NCI-H1436 treated with DMSO at 0.1 percent for 48 hours (cell line): ENCODE measurements at regions not wholly inside any gene's neighbourhood (a gene's known extent, or its start where the extent isn't known, plus 50 kb on each side); places are given as distances from the start of the nearest gene placed in this dataset.

Experiments used
- DNase-seq: peaks from one replicate; lab custom pipeline; 2025; lab: John Stamatoyannopoulos, UW

GRCh38 chr13:59493436-59493965 is 670.2 kb downstream of the DIAPH3 start:
- DNase-seq: no peak

GRCh38 chr13:59494151-59494550 is 669.6 kb downstream of the DIAPH3 start:
- no peak for DNase-seq

DNA sequence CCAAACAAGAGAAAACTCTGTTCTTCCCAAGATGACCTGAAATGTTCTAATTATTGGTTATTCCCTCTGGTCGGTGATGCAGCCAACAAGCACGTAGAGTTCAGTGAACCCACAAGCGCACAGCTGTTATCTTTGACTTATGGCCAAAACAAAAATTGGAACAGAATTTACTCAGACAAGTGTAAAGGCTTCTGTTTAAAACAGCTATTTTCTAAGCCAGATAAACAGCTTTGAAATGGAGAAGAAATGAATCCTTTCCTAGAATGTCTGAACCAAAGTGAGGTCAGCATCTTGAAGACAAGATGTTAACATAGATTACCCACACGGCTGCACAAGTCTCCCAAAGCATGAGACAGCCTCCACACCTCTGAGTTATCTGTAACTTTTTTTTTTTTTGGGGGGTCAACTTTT is 669.2 kb downstream of the DIAPH3 start:
- DNase-seq: no peak

DNA sequence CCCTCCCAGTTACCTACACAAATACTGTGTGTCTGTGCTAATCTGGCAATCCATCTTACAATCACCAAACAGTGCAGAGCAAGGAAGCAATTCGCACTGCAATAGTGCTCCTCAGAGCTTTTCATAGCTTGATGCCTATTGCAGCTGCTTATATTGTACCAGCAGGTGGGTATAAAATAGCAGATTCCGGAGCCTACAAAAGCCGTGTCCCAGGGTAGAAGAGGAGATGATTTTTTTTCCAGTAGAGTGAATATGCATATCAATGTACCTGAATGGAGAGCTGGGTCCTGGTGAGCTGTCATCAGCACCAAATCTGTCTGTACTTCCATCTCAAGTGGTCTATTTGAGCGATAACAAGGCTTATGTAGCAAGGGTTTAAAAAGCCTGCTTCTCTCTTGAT is 668.4 kb downstream of the DIAPH3 start:
- no peak for DNase-seq

DNA sequence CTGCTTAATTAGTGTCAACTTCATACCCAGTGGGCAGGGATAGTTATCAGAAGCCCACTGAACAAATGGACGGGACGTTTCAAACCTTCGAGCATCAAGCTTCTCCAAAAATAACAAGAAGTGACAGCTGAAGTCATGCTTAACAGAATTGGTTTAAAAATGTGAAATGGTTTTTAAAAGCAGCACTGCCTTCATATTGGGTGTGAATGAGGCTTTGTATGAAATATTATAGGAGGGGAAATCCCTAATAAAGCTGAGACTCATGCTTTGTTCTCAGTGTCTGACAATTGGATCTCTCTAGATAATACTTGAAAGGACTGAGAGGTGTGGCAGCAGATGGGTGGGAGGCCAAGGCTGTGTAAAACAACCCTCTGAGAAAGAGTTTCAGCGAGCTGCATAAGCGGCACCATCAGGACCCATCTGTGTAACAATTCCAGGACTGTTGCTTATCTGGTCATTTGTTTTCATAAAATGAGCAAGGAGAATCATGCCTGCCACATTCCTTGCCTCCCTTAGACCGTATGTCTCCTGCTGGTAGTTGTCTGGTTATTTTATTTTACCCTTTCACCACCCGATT is 667.7 kb downstream of the DIAPH3 start:
- DNase-seq: no peak

GRCh38 chr13:59497621-59498247 is 666.0 kb downstream of the DIAPH3 start:
- no peak for DNase-seq

GRCh38 chr13:59501004-59501403 is 662.7 kb downstream of the DIAPH3 start:
- DNase-seq: no peak

DNA sequence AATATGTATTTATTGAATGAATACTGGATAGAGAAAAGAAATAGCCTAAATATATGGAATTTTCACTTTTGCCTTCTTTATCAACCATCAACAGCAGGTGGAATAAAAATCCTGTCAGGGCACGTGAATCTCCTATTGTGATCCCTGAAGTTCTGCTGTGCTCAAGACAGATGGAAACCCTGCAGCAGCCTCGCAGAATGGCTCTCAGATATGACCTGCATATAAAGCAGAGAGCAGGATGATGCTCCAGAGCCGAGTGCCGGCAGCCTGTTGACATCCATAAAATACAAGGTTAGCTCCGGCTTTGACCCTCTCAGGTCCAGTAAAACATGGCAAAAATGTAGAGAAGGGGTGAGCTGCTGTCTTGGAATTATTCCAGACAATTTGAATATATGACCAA is 659.3 kb downstream of the DIAPH3 start:
- DNase-seq: no peak

- DNase-seq: no peak
These were observed 653.3 kb downstream of the DIAPH3 start for GRCh38 chr13:59510386-59510785.

DNA sequence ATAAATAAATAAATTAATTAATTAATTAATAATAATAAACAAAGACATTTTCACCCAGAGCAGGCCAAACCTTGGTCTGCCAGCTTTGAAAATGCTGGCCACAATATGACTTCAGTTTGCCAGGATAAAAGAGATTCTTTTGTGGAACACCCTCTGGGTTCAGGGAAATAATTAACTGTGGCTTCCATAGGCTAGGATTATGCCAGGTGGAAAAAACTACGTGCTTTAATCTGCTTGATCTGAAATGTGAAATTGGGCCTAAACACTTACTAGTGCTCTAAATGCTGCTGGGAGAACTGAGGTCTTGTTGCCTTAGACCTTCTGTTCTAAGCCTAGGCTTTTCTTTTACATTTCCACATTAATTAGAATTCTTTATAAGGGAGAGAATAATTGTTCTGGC is 650.0 kb downstream of the DIAPH3 start:
- DNase-seq: no peak

GRCh38 chr13:59514316-59514715 is 649.4 kb downstream of the DIAPH3 start:
- no peak for DNase-seq

DNA sequence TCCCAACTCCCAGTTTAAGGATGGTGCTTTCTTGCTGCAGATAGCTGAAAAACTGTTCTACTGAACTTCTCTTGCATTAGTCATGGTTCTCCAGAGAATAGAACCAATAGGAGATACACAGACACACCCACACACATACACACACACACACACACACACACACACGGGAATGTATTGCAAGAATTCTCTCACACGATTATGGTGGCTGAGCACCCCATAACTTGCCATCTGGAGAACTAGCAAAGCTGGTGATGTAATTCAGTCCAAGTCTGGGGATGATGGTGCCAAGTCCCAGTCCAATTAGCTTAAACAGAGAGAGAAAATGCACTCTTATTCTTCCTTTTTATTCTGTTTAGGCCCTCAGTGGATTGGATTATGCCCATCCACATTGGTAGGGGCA is 643.9 kb downstream of the DIAPH3 start:
- no peak for DNase-seq

- DNase-seq: no peak
These were observed 642.2 kb downstream of the DIAPH3 start for GRCh38 chr13:59521549-59521948.

DNA sequence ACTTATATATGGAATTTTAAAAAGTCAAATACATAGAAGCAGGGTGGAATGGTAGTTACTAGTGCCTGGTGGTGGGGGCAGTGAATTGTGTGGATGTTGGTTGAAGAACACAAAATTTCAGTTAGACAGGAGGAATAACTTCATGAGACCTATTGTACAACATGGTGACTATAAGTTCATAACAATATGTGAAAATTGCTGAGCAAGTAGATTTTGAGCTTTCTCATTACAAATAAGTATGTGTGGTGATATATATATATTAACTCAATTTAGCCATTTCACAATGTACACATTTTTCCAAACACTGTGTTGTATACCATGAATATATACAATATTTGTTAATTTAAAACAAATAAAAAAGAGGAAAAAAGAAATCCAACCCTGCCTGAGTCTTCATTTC is 641.1 kb downstream of the DIAPH3 start:
- no peak for DNase-seq

GRCh38 chr13:59527500-59527899 is 636.2 kb downstream of the DIAPH3 start:
- no peak for DNase-seq

DNA sequence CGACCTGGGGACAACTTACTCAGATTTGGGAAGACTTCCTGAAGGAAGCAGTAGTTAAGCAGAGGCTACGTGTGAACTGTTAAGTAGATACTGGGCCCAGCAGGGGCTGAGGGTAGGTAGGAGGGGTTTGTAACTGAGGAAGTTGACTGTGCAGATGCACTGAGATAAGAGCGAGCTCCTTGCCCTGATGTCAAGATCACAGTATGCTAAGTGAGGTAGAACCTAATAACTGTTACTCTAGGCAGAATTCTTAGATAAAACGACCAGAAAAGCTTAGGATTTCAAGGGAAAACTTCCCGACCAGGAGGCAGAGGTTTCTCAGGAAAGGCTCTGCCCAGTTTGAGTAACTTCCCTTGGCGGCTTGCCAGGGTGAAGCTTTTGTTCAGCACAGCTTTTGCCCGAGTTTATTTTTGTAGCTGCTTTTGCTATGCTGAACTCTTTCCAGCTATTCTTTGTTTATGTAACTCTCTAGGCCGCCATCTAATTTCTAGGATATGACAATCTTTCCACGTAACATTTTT is 632.1 kb downstream of the DIAPH3 start:
- no peak for DNase-seq

GRCh38 chr13:59532405-59532804 is 631.3 kb downstream of the DIAPH3 start:
- DNase-seq: no peak

DNA sequence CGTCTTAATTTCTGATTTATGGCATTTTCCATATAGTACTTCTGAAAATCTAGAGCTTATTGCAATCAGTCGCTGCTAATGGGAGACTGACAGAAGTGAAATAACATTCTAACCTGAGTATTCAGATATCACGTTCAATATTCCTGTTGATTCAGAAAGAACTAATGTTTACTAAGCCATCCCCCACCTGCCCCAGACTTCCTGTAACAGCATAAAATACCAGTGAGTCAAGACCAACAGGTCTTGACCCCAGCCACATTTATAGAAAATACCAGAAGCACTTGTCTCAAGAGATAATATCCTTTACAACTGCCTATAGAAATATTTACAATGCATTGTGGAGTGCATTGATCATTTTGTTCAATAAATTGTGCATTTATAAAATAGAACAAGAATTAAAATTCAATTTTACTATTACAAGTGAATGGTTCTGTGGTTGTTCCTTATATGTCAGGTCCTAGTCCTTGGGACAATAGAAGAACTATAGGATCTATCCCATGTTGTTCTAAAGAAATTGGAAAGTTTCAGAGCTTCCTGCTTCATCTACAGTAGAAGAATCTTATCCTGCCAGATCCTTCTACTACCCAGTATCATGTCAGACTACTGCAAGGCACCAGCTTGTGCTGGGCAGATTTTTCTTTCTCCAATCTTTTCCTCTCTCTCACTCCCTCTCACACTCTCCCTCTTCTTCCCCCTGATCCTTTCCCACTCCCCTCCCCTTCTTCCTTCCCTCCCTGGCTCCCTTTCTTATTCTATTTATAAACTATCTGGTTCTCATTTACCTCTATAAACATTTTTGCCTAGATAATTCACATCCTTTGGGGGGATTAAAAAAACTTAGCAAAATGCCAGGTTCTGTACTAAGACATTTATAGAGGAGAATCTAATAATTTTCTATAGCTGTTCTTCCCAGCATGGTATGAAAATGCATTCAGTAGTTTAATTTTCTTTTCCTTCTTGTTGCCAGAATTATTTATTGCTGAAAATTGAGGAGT is 629.9 kb downstream of the DIAPH3 start:
- DNase-seq: no peak

GRCh38 chr13:59534806-59535205 is 628.9 kb downstream of the DIAPH3 start:
- no peak for DNase-seq

DNA sequence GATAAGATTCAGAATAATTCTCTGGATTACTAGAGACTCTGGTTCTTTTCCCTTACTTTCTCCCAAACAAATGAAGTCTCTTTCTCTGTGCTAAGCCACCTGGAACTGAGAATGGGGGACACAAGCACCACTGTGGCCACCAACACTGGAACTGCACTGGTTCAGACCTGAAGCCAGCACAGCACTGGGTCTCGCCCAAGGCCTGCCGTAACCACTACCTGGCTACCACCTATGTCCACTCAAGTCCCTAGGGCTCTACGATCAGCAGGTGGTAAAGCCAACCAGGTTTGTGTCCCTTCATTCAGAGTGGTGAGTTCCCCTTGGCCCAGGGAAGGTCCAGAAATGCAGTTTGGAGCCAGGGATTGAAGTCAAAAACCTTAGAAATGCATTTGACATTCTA is 626.2 kb downstream of the DIAPH3 start:
- no peak for DNase-seq

DNA sequence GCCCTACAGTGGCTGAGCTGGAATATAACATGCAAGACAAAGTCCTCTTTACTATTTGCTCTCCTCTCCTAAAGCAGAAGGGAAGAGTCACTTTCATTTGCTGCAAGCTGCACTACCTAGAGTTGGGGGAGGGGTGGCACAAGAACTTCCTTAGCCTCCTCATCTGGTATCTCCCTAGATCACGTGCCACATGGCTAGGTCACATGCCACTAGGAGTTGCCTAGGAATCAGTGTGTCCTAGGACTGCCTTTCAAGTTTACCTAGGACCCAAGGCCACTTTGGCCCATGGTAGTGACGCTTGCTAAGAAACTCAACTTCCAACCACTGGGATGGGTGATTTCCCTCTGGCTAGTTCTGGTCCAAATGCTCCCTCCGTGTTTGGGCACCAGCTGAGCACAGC is 625.2 kb downstream of the DIAPH3 start:
- no peak for DNase-seq

GRCh38 chr13:59542303-59542702 is 621.4 kb downstream of the DIAPH3 start:
- no peak for DNase-seq

DNA sequence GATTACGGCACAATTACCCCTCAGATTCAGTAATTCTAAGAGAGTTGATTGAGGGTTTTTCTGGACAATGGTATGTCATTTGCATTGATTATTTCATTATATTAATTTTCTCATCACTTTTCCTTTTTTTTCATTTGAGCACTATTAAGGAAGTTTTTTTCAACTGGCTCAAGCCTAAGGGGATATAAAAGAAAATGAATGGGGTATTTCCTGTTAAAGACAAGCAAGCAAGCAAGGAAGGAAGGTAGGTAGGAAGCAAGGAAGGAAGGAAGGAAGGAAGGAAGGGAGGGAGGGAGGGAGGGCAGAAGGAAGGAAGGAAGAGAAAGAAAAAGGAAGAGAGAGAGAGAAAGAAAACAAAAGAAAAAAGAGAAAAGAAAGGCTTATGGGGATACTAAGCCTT is 620.3 kb downstream of the DIAPH3 start:
- no peak for DNase-seq
